ENCODE measurements at regions not wholly inside any gene's neighbourhood (a gene's known extent, or its start where the extent isn't known, plus 50 kb on each side); places are given as distances from the start of the nearest gene placed in this dataset.

GRCh38 chr5:158007336-158007735 lies 148.4 kb upstream of the CLINT1 start:
- TF ChIP-seq CTCF (conservative IDR thresholded peaks at IDR 0.05; ENCODE audit: low read length) (no peak), EZH2phosphoT487 (IDR thresholded peaks at IDR 0.05; ENCODE audit: borderline replicate concordance, low read depth, low read length) (no peak)
